HepG2 (cell line): ENCODE measurements at regions not wholly inside any gene's neighbourhood (a gene's known extent, or its start where the extent isn't known, plus 50 kb on each side); places are given as distances from the start of the nearest gene placed in this dataset.

Source experiments
- ATAC-seq: fragments of 200-7000 bp; cut with Tn5 transposase; 3 replicates; pipeline ENCODE4 v1.9.1; 2020; ENCODE audit warnings: mild to moderate bottlenecking, moderate library complexity
- BruUV-seq: library from RNA; stranded (reverse); fragments of 400-500 nt; replicated peaks from 2 replicates; lab custom pipeline; 2021; lab: Mats Ljungman, UMichigan
- CTCF ChIA-PET: fragments of 300-600 bp; formaldehyde crosslinking; extraction: SDS; loops from one replicate; lab custom pipeline; 2021; ENCODE audit warnings: low total read pairs, inconsistent platforms, low intra/inter-chr PET ratio; lab: Yijun Ruan, JAX
- POLR2A ChIA-PET: fragments of 350-600 bp; sonication (Branson Sonifier 250); formaldehyde crosslinking; loops from one replicate; lab custom pipeline; 2020; ENCODE audit warnings: antibody characterized with exemption, inconsistent platforms; lab: Yijun Ruan, JAX
- DNase-seq: peaks from one replicate; pipeline ENCODE4 v3.0.0-alpha.2; 2015; ENCODE audit warnings: low spot score
- FAIRE-seq: peaks from 3 replicates; lab custom pipeline; 2011; peaks lifted over from hg19 to GRCh38; lab: Jason Lieb, UNC
- H2AFZ ChIP-seq: one replicate; pipeline ENCODE4 v1.6.1; 2011; ENCODE audit warnings: low read length, inconsistent platforms
- H3K27ac ChIP-seq: fragments of 300-600 bp; 3 replicates; pipeline ENCODE4 v1.8.0; 2011; ENCODE audit warnings: mixed run types, mild to moderate bottlenecking, mixed read lengths, low read length, inconsistent platforms; ENCODE audit not compliant: insufficient read depth; ENCODE audit errors: extremely low read length
- H3K27me3 ChIP-seq, 2 experiments: fragments of 200-600 bp in 1 of 2; 2 replicates in 1 of 2; 3 replicates in 1 of 2; pipeline versions ENCODE4 v1.6.0 to v1.8.0; 2011; ENCODE audit warnings: low read length in 2 of 2, mild to moderate bottlenecking in 2 of 2, moderate library complexity in 2 of 2, inconsistent platforms in 1 of 2; ENCODE audit not compliant: insufficient read depth in 2 of 2, control insufficient read depth in 1 of 2
- H3K36me3 ChIP-seq, 2 experiments: fragments of 200-600 bp in 1 of 2; replicated peaks in 1 of 2; 2 replicates in 1 of 2; 3 replicates in 1 of 2; pipeline versions ENCODE4 v1.5.1 to v1.8.0; 2011; ENCODE audit warnings: low read length in 2 of 2, inconsistent platforms in 1 of 2; ENCODE audit not compliant: insufficient read depth in 2 of 2, control insufficient read depth in 1 of 2
- H3K4me1 ChIP-seq: 2 replicates; pipeline ENCODE4 v1.5.1; 2012; ENCODE audit warnings: low read length, inconsistent platforms; ENCODE audit not compliant: insufficient read depth
- H3K4me2 ChIP-seq: 2 replicates; pipeline ENCODE4 v1.6.0; 2011; ENCODE audit warnings: low read depth, low read length, inconsistent platforms
- H3K4me3 ChIP-seq, 3 experiments: fragments of 200-600 bp in 1 of 3; sonication (generic), shearing (Covaris generic) in 1 of 3; replicated peaks in 1 of 3; 2 replicates each; pipeline ENCODE4 v1.5.1; 2011 to 2016; ENCODE audit warnings: low read length in 3 of 3, inconsistent platforms in 2 of 3, low read depth in 2 of 3, mild to moderate bottlenecking in 2 of 3, control low read depth in 1 of 3, mixed read lengths in 1 of 3; ENCODE audit not compliant: insufficient read depth in 1 of 3
- H3K79me2 ChIP-seq: one replicate; pipeline ENCODE4 v1.6.1; 2011; ENCODE audit warnings: low read length, inconsistent platforms; ENCODE audit not compliant: insufficient read depth
- H3K9ac ChIP-seq: 2 replicates; pipeline ENCODE4 v1.6.0; 2011; ENCODE audit warnings: mild to moderate bottlenecking, low read depth, low read length, inconsistent platforms; ENCODE audit not compliant: insufficient read depth
- H3K9me3 ChIP-seq: 2 replicates; pipeline ENCODE4 v1.5.1; 2012; ENCODE audit warnings: mild to moderate bottlenecking, low read length
- H4K20me1 ChIP-seq: 2 replicates; pipeline ENCODE4 v1.6.0; 2011; ENCODE audit warnings: inconsistent platforms, mild to moderate bottlenecking, low read length, moderate library complexity; ENCODE audit not compliant: insufficient read depth
- ARHGAP35 ChIP-seq: sonication (generic); formaldehyde crosslinking; IDR thresholded peaks from 2 replicates; pipeline ENCODE4 v1.9.0; 2022; ENCODE audit warnings: mild to moderate bottlenecking, inconsistent platforms, moderate library complexity, missing genetic modification reagents, borderline replicate concordance
- ARID2 ChIP-seq: sonication (generic); formaldehyde crosslinking; IDR thresholded peaks from 2 replicates; pipeline ENCODE4 v1.8.1; 2022; ENCODE audit warnings: mild to moderate bottlenecking, missing genetic modification reagents, borderline replicate concordance
- DNMT3B ChIP-seq: conservative IDR thresholded peaks from 2 replicates; pipeline ENCODE4 v1.6.1; 2016; ENCODE audit warnings: missing biosample characterization, control low read depth
- ELF4 ChIP-seq: sonication (generic); formaldehyde crosslinking; IDR thresholded peaks from 2 replicates; pipeline ENCODE4 v1.5.0; 2020; ENCODE audit warnings: missing genetic modification reagents, mild to moderate bottlenecking, moderate library complexity, borderline replicate concordance
- FOSL2 ChIP-seq: sonication (generic); formaldehyde crosslinking; IDR thresholded peaks from 2 replicates; pipeline ENCODE4 v1.4.0; 2020; ENCODE audit warnings: missing genetic modification reagents
- RARG ChIP-seq: sonication (generic); formaldehyde crosslinking; IDR thresholded peaks from 2 replicates; pipeline ENCODE4 v1.4.0; 2020; ENCODE audit warnings: low read depth, mild to moderate bottlenecking, missing genetic modification reagents
- ZFAT ChIP-seq: sonication (generic); formaldehyde crosslinking; conservative IDR thresholded peaks from 2 replicates; pipeline ENCODE4 v1.8.1; 2023; ENCODE audit warnings: missing genetic modification reagents, inconsistent platforms
- ZFYVE20 ChIP-seq: sonication (generic); formaldehyde crosslinking; IDR thresholded peaks from 2 replicates; pipeline ENCODE4 v1.8.0; 2023; ENCODE audit warnings: low read depth, mild to moderate bottlenecking, moderate library complexity, missing genetic modification reagents, borderline replicate concordance
- ZNF121 ChIP-seq: sonication (generic); formaldehyde crosslinking; IDR thresholded peaks from 2 replicates; pipeline ENCODE4 v1.5.0; 2020; ENCODE audit warnings: mild to moderate bottlenecking, missing genetic modification reagents
- ZNF557 ChIP-seq: sonication (generic); formaldehyde crosslinking; IDR thresholded peaks from 2 replicates; pipeline ENCODE4 v1.4.0; 2020; ENCODE audit warnings: missing genetic modification reagents
- ZNF569 ChIP-seq: sonication (generic); formaldehyde crosslinking; IDR thresholded peaks from 2 replicates; pipeline ENCODE4 v1.5.0; 2020; ENCODE audit warnings: mild to moderate bottlenecking, missing genetic modification reagents, moderate library complexity, borderline replicate concordance
- ZNF619 ChIP-seq: sonication (generic); formaldehyde crosslinking; IDR thresholded peaks from 2 replicates; pipeline ENCODE4 v1.4.0; 2020; ENCODE audit warnings: mild to moderate bottlenecking, missing genetic modification reagents
- ZSCAN25 ChIP-seq: sonication (generic); formaldehyde crosslinking; IDR thresholded peaks from 2 replicates; pipeline ENCODE4 v1.8.0; 2022; ENCODE audit warnings: mild to moderate bottlenecking, missing genetic modification reagents
- WGBS: methylation state at CpG from one replicate; pipeline ENCODE4 v1.1.6; 2017; ENCODE audit warnings: low lambda C conversion rate; 5-methylcytosine and 5-hydroxymethylcytosine counted together
- in situ Hi-C: cut with HindIII; loops from 2 replicates; pipeline ENCODE4 v1.10.0; 2017; ENCODE audit warnings: low pct_unique_long_range_greater_than_20kb; ENCODE audit not compliant: extremely low pct_ligation_motif_present
- intact Hi-C: fragments of 100-400 bp; cut with micrococcal nuclease; formaldehyde crosslinking; loops from one replicate; pipeline ENCODE4 v1.10.0; 2022; ENCODE audit not compliant: unreplicated experiment
- TF ChIP-seq, protein P1 (sequence below): sonication (generic); formaldehyde crosslinking; IDR thresholded peaks from 2 replicates; pipeline ENCODE4 v1.4.0; 2020; ENCODE audit warnings: missing genetic modification reagents

DNA sequence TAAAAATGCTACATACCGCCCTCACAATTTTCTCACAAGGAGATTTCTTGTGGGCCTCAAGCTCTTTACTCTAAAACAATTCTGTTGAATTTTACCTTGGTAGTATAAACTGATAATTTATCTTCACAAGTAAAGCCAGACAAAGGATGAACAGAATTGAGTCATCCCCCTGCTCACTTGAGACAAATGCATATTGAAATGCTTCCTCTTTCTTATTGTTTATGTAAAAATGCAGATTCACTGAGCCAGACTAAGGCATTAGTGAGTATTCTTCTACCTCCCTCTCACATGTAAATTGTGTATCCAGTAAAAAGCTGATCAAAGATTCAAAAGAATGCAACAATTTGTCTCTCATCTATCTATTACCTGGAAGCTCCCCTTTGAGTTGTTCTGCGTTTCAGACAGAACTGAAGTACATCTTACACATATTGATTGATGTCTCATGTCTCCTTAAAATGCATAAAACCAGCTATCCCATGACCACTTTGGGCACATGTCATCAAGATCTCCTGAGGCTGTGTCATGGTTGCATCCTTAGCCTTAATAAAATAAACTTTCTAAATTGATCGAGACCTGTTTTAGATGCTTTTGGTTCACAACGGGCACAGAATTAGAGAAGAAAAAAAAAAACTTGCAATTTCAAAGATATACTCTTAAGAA, 743.1 kb upstream of the B3GALT2 start:
- Histone ChIP-seq H3K4me3 (no peak overlapping the region), H3K27me3 (no peaks in the 10 kb centered on the region; a peak in 1 of 5 replicates), H3K79me2 (no peaks in the 10 kb centered on the region), H3K4me2 (no peak overlapping the region), H3K9ac (no peak overlapping the region), H3K36me3 (no peaks in the 10 kb centered on the region), H3K27ac (no peak overlapping the region)
- no TSS peak for BruUV-seq
- intact Hi-C loops, result no loop called here
- in situ Hi-C loops, result no loop called here
- ATAC-seq, result no peak
- CTCF ChIA-PET, result no interaction called here
- TF ChIP-seq ZSCAN25 (CRISPR knock-in tag) (no peak), ZFYVE20 (CRISPR knock-in tag) (no peak), ELF4 (CRISPR knock-in tag) (no peak), ZNF121 (CRISPR knock-in tag) (no peak), DNMT3B (CRISPR knock-in tag) (no peak), ZNF619 (CRISPR knock-in tag) (no peak), RARG (no peak), ZFAT (no peak), ARID2 (CRISPR knock-in tag) (no peak), ZNF569 (CRISPR knock-in tag) (no peak), ZNF557 (no peak), ARHGAP35 (CRISPR knock-in tag) (no peak), FOSL2 (CRISPR knock-in tag) (no peak)
- TF ChIP-seq, protein P1, sequence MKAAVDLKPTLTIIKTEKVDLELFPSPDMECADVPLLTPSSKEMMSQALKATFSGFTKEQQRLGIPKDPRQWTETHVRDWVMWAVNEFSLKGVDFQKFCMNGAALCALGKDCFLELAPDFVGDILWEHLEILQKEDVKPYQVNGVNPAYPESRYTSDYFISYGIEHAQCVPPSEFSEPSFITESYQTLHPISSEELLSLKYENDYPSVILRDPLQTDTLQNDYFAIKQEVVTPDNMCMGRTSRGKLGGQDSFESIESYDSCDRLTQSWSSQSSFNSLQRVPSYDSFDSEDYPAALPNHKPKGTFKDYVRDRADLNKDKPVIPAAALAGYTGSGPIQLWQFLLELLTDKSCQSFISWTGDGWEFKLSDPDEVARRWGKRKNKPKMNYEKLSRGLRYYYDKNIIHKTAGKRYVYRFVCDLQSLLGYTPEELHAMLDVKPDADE (CRISPR knock-in tag), result no peak
- TF ChIP-seq, all 625 proteins: peak for 0
- no peak overlapping the region for H2AFZ ChIP-seq
- POLR2A ChIA-PET, result no interaction called here
- H3K4me1 ChIP-seq, result no peaks in the 10 kb centered on the region
- DNase-seq, result no peak
- H4K20me1 ChIP-seq, result no peaks in the 10 kb centered on the region
- no peak for FAIRE-seq
- peaks cover 10% of the 10 kb centered on the region for H3K9me3 ChIP-seq
- 1% methylated on average over 4 of the region's 4 CpGs for whole genome bisulfite sequencing
